KOPT-K1 (cell line): ENCODE measurements at regions not wholly inside any gene's neighbourhood (a gene's known extent, or its start where the extent isn't known, plus 50 kb on each side); places are given as distances from the start of the nearest gene placed in this dataset.

Source experiments
- H3K27ac ChIP-seq: fragments of 200-600 bp; sonication (generic); 2 replicates; pipeline ENCODE4 v1.5.1; 2016; ENCODE audit warnings: antibody characterized with exemption, mild to moderate bottlenecking, low read depth, low read length; ENCODE audit not compliant: poor library complexity, severe bottlenecking
- H3K36me3 ChIP-seq: fragments of 200-600 bp; sonication (generic); 2 replicates; pipeline ENCODE4 v1.5.1; 2017; ENCODE audit warnings: antibody characterized with exemption, mild to moderate bottlenecking, low read length, moderate library complexity; ENCODE audit not compliant: insufficient read depth
- H3K9me3 ChIP-seq: fragments of 200-600 bp; sonication (generic); 2 replicates; pipeline ENCODE4 v1.5.1; 2017; ENCODE audit warnings: antibody characterized with exemption, low read length, mild to moderate bottlenecking; ENCODE audit not compliant: insufficient read depth, poor library complexity, severe bottlenecking

- peak overlapping the region; percentile 48 for H3K27ac ChIP-seq
- H3K9me3 ChIP-seq: no peaks in the 10 kb centered on the region
- no peaks in the 10 kb centered on the region for H3K36me3 ChIP-seq
Measured at GRCh38 chr2:46239175-46239846, 57.9 kb upstream of the EPAS1 start.

GRCh38 chr2:46239847-46240181, 57.4 kb upstream of the EPAS1 start:
- Histone ChIP-seq H3K36me3 (no peaks in the 10 kb centered on the region), H3K27ac (peak overlapping the region; percentile 48), H3K9me3 (no peaks in the 10 kb centered on the region)

- Histone ChIP-seq H3K9me3 (no peaks in the 10 kb centered on the region), H3K36me3 (no peaks in the 10 kb centered on the region), H3K27ac (no peak overlapping the region)
Measured at GRCh38 chr2:46241344-46241743, 55.9 kb upstream of the EPAS1 start.

- H3K36me3 ChIP-seq: no peaks in the 10 kb centered on the region
- H3K9me3 ChIP-seq: no peaks in the 10 kb centered on the region
- H3K27ac ChIP-seq: no peak overlapping the region
Measured at GRCh38 chr2:46245869-46246268, 51.3 kb upstream of the EPAS1 start.

GRCh38 chr2:46246790-46247189, 50.4 kb upstream of the EPAS1 start:
- Histone ChIP-seq H3K9me3 (no peaks in the 10 kb centered on the region), H3K27ac (no peak overlapping the region), H3K36me3 (no peaks in the 10 kb centered on the region)
